IPS-11a (cell line): ENCODE measurements at regions not wholly inside any gene's neighbourhood (a gene's known extent, or its start where the extent isn't known, plus 50 kb on each side); places are given as distances from the start of the nearest gene placed in this dataset.

Experiments used
- H3K4me3 ChIP-seq: one replicate; pipeline ENCODE4 v1.5.1; 2013; ENCODE audit warnings: low read depth, low read length, control low read depth

DNA sequence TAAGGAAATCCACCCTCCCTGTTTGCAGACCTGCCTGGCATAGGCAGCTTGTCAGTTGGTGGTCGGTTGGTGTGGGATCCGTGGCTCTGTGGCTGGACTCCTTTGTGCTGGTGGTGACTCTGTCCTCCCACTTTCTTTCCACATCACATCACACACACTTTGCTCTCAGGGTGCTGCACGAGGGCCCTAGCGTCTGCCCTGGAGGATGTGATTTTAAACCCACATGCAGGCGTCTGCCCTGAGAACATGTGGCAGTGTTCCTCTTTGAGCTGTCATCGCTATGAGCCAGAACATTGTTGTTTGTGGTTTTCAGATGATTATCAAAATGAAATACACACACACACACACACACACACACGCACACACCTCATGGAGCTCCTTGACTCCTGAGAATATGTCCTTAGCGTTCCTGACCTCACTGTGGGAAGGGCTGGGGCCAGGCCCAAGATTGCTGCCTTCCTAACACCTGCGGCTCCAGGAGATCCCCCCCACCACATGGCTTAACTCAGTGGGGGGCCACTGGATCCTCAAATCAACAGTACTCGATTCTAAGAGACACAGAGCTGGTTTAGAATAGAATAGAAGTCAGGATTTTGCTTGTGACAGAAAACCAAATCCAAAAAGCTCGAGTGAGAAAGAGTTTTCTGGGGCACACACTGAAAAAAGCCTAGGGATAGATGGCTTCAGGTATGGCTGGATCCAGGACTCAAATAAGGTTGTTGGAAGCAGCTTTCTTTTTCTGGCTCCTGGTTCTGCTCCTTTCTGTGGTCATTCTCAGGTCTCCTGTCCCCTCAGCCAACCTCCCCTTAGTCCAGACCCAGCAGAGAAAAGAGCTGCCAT is 54.8 kb downstream of the RTP5 start:
- H3K4me3 ChIP-seq: no peak overlapping the region

DNA sequence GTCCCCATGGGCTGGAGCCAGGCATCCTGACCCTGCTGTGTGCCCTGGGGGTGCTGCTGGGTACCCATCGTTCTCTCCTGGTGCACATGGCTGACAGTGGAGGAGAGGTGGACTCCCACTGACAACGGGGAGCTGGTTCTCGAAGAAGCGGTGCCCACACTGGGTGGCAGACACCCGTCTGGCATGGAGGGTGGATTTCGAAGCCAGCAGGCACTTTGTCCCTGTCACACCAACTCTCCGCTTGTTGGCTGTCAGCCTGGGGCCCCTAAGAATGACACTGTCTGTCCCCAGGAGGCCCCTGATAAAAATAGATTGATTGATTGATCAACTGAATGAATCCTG is 55.4 kb downstream of the RTP5 start:
- H3K4me3 ChIP-seq: no peak overlapping the region

DNA sequence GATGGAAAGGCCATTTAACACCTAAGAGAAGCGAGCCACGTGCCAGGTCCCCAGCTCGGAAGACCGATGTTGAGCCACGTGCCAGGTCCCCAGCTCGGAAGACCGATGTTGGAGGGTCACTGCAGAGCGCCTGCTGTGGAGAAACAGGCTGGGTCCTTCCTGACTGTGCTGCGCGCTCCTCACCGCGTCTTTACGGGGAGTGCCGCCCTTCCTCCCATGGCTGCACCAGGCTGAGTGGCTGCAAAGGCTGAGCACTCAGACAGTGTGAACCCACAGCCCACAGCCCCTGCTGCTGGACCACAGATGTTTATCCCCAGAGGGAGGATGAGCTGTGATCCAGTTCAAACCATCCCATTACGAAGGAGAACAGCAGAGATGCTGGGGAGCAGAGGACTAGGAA is 55.7 kb downstream of the RTP5 start:
- no peak overlapping the region for H3K4me3 ChIP-seq

DNA sequence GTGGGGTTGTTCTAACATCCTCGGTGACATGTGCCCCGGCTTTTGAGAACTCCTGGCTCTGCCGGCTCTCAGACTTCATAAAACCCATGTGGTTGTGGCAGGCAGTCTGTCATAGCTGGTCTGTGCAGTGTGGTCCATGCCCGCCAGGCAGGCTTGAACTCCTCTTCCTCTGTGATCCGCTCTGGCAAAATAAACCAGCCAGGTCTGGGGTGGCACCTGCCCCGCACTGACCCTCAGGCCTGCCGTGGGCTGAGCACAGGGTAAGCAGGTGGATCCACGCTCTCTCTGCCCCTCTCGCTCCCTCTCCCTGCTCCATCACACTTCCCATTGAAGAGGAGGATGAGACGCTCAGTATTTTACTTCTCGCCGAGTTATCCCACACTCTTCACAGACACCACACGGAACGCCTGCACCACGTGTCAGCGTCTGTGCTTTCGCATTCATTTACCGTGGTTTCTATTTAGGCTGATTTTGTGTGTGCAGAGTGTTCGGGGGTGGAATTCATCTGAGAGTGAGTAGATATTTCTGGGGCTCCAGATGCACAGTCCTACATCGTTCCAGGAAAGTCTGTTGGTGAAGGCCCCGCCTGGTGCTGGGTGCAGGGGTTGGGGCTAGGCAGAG is 56.4 kb downstream of the RTP5 start:
- H3K4me3 ChIP-seq: no peak overlapping the region

DNA sequence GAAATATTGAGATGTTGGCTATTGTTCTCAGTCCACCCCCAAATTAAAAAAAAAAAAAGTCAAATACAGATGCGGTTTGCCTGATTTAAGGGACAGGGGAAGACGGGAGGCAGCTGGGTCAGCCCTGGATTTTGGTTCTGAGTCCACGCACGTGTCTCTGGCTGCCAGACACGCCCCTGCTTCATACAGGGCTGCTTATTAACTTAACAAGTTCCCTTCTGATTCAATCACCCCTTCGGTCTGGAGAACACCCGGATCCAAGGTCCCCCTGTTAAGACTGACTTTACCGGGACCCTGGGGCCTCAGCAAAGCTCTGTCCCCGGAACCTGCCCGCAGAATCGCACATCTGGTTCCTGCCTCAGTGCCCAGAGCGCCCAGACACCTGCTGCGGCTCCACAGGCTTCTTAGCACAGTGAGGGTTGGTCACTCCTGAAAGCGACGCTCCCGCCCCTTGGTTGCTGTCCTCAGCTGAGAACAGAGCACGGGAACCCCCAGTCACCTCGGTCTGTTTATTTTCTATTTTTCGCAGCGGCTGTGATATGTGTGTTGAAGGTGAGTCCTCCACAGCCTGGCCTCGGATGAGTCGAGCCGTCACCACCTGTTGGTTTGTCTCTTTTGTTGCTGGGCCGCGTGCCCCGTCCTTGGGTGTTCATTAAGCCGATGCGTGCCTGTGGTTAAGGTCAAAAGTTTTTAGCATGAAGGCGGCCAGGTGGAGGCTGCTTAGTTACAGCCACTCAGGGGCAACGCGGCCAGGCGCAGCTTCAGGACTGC is 57.2 kb downstream of the RTP5 start:
- H3K4me3 ChIP-seq: no peak overlapping the region

DNA sequence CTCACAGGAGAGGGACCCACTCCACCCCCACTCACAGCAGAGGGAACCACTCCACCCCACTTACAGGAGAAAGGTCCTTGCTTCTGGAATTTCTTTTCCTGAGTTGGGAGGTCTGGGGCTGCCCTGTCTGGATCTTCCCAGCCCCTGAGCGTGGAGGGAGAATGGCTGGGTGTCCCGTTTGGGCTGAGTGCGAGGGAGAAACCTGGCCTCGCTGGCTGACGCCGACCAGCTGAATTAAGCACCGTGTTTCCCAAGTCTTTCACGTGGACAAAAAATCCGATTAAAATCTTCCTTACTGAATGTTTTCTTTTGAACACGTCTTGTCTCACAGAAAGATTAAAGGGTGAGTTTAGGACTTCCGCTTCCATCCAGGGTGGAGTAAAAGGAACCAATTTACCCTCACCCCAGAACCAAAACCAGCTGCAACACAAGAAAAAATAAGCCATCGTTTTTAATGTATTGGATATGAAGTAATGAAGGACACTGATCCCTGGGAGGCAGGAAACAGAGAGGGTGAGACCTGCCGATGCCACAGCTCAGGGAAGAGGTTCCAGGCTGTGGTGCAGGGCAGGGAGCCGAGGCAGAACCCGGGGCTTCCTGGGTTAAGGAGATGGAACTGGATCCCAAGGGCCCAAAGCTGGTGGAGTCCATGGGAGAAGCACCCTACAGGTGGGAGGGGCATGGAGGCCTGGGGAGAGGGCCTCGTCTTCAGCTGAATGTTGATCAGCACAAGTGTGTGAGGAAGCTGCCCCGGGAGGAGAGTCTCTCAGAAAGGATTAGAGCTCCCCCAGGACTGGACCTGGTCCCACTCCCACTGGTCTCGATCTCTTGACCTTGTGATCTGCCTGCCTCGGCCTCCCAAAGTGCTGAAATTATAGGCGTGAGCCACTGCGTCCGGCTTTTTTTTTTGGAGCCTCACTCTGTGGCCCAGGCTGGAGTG is 60.3 kb downstream of the RTP5 start:
- no peak overlapping the region for H3K4me3 ChIP-seq

DNA sequence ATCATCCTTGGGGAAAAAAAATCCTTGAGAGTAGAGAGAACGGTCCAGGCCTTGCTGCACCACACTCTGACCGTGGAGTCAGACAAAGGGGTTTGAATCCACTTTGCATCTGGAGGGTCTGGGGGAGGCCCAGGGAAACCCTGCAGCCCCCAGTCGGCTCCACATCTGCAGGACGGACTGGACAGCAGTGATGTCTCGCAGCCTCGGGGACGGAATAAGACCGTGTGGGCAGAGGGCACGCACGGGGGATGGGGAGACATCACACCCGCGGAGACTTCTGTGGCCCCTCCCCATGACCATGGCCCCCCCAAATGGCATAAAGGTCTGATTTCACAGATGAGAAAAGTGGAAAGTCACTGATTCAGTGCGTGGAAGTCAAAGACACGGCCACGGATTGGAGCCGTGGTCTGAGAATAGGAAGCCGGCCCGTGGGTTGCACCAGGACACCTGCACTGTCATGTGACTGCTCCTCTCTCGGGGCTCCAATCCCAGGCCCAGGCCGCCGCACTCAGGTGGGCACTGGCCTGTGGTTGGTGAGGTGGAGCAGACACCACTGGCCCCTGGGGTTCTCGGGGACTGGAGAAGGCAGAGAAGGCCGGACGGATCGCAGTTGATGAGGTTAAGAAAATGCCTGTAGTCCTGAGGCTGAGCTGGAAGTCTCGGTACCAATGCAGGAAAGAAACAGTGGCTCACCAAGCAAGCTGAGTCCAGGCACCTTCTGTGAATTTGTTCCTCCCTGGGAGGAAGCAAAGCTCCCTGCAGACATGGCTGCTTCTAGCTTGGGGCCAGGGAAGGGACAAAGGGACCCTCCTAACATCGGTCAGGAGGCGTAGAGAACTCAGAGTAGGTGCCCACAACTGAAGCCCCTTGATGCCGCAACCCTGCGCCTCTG is 61.8 kb downstream of the RTP5 start:
- H3K4me3 ChIP-seq: no peak overlapping the region

DNA sequence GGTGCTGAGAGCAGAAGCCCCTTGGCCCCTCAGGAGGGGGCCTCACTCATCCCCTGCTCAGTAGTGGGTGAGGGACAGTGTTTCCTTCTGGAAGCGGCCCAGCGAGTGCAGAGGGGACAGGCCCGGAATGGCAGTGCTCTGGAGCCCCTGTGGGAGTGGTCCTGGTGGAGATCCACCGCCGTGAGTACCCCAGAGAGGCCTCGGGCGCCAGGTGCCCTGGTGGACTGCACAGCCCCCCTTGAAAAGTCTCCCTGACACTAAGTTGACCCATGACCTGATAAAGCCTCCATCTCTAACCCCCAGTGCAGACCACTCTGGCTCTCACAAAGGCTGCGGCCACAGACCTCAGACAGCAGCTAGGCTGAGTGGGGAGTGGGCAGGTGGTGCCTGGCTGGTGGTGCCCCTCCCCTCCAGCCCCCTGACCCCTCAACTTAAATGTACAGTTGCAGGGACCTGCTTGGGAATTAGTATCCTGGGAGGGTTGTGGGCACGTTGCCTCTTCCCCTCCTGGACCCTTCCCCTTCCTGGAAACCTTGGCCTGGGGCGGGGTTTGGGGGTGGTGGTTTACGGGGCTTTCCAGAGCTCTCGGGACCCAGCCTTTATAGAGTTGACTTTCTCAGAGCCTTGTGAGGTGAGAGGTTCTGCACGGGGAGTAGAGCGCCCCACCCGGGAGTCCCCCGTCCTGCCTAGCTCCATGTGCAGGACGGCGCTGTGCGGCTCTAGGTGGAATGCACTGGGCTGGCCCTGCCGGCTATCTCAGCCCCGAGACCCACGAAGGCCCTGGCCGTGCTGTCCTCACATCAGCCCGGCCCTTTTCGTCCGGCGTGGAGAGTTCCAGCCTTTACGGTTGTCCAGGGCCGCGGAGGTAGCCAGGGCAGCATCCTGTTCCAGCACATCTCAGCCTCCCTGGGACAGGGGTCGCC is 62.7 kb downstream of the RTP5 start:
- H3K4me3 ChIP-seq: no peak overlapping the region

DNA sequence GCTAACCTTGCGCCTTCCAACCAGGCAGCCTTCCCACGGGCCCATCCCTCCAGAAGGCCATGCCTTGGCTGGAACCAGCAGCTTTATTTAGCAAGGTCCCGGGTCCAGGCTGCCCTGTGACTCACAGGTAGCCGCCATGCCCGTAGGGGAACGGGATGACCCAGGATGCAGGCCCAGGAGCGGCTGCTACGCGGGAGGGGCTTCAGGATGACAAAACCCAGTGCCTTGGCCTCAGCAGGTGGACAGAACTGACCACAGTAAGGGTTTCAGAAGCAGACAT is 63.3 kb downstream of the RTP5 start:
- H3K4me3 ChIP-seq: no peak overlapping the region

DNA sequence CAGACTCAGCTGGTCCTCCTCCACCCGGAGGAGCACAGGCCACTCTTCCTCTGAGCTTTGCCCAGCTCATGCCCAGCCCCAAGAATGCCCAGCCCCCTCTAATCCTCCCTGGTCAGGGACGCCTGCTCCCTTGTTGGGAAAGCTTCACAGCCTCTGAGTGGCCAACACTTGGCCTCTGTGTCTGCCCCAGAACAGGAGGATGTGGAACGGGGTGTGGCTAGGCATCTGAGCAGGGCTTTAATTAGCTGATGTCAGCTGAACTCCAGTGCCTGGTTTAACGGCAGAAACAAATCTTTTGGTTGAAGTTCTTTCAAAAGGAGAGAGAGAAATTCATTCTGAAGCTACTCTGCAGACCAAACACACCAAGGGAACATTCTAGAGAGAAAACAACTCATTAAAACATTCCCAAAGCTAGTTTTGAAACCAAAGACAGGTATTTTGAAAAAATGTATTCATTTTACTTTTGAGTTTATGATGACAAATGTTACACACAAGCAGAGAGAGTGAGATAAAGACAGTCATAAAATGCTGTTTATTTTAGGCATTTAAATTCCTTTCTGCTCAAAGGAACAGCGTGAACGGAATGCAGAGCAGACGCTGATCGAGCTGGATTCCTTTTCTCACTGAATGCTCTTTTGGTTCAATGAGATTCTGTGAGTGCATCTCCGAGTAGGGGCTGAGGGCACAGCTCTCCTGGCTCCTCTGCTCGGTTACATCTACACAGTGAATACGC is 63.8 kb downstream of the RTP5 start:
- H3K4me3 ChIP-seq: no peak overlapping the region

DNA sequence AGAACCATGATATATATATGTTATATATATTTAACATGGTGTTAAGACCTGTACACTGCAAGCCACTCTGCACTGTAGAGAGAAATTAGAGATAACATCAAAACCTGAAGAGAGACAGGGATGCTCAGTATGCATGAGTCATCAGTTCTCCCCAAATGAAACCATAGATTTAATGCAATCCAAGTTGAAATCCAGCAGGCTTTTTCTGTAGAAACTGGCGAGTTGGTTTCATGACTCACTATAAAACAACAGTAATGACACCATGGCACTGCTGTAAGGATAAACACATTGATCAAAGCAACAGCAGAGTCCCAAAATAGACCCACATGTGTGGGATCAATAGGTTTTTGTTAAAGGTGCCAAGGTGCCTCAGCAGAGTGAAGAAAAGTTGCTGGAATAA is 65.8 kb downstream of the RTP5 start:
- no peak overlapping the region for H3K4me3 ChIP-seq

DNA sequence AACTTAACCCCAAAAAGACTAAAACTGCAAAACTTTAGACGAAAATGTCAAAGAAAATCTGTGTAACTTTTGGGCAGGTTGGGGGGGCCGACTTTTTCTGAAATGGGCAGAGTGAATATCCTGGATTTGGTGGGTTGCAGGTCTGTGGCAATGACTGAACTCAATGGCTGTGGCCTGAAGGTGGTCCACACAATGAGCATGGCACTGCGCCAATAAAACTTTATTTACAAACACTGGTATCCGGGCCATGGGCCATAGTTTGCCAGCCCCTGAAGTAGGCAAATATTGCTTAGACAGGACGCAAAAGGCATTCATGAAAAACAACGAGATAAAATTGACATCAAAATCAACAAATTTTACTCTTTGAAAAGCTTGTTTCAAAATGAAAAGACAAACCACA is 66.2 kb downstream of the RTP5 start:
- no peak overlapping the region for H3K4me3 ChIP-seq

DNA sequence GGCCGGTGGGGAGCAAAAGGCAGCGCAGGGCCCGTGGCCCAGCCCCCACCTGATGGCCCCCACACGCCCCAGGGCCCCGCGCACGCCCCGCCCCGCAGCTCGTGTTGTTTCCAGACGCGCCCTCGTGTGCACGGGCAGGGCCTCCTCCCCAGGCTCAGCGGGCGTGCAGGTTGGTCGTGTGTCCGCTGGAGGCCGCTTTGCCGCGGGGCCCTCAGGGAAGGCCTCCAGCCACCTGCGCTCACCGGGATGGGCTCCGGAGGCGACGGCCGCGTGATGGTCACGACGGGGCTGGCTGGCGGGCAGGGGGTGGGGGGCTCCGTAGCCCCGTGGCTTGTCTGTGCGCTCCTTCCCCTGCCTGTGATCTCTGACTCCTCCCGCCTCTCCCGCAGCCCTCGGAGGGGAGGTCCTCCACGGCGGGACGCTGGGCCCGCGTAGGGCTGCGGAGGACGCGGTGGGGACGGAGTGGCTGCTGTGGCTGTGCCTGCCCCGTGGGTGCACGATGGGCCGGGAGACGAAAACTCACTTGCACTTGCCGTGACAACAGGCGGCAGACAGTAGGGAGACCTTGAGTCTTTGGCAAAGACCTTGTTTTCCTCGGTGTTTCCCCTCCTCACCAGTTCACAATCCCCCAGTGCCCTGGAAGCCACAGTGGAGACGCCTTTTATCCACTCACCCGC is 67.1 kb downstream of the RTP5 start:
- no peak overlapping the region for H3K4me3 ChIP-seq

DNA sequence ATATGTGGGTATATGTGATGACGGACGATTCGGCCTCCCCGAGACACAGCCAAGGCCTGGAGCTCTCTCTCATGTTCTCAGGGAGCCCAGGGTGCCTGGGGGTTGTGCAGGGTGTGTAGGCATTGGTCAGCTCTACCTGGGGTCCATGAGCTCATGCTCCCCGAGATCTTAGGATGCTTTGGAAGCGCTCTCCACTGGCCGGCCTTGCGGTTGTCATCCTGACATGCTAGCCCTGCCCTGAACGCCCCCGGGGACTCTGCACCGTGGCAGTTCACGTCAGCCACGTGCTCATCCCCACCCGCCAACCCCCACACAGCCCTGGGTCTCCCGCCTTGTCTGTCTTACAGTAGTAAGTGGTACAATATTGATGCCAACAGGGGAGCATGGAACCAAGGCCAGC is 67.8 kb downstream of the RTP5 start:
- H3K4me3 ChIP-seq: no peak overlapping the region

DNA sequence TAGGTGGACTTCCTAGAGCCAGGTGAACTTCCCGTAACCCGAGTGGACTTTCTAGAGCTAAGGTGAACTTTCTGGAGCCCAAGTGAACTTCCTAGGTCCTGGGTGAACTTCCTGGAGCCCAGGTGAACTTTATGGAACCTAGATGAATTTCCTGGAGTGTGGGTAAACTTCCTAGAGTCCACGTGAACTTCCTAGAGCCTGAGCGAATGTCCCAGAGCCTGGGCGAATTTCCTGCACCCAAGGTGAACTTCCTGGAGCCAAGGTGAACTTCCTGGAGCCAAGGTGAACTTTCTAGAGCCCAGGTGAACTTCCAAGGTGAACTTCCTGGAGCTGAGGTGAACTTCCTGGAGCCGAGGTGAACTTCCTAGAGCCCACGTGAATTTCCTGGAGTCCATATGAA is 70.0 kb downstream of the RTP5 start:
- no peak overlapping the region for H3K4me3 ChIP-seq

DNA sequence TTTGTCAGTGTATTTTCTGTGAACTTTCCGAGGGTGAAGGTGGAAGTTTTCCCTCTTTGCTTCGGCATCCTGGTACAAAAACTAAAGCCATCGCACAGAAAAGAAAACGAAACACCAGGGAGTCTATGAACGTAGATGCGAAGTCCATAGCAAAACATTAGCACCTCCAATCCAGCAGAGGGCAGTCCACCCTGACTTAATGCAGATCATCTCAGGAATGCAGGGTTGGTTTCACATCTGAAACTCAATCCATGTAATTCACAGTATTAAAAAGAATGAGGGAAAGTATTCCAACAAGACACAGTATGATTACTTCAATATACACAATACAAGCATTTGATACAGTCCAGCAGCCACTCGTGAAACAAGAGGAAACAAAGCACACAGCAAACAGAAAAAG is 70.8 kb downstream of the RTP5 start:
- no peak overlapping the region for H3K4me3 ChIP-seq

DNA sequence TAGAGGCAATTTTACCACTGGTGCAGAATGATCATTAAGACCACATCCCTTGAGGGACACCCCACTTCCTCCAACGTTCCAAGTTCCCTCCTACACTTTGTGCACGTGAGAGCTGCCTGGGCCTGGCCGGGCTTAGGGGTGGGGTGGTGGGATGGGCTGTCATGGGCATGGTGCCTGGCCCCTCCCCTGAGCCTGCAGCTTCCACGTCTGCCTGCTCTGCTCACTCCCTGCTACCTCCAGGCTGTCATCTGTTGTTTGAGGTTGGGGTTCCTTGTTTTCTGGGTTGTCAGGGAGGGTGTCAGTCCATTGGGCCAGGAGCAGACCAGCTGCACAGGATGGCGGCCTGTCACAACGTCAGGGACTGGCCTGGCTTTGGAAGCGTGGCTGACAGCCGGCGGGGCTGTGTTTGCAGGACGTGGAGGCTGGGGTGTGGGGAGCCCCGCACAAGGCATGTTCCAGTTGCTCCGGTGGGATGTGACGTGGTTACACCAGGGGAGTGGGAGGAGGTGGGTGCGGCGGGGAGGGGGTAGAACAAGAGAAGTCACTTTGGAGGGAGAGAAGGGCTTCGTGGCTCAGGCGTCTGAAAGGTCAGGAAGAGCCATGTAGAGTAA is 72.3 kb downstream of the RTP5 start:
- no peak overlapping the region for H3K4me3 ChIP-seq
